ENCODE measurements at regions not wholly inside any gene's neighbourhood (a gene's known extent, or its start where the extent isn't known, plus 50 kb on each side); places are given as distances from the start of the nearest gene placed in this dataset.
A peak's percentile ranks its signal among the peaks of the same experiment; 100 is the strongest.

GRCh38 chr10:124342821-124343170 is 75.9 kb downstream of the OAT start:
- Histone ChIP-seq H3K9me3 (no peaks in the 10 kb centered on the region), H3K4me3 (no peak overlapping the region), H3K36me3 (no peaks in the 10 kb centered on the region), H3K27ac (no peak overlapping the region), H3K4me1 (peaks cover 14 to 20% of the 10 kb centered on the region in 2 donors), H3K27me3 (no peaks in the 10 kb centered on the region)
- no peak for TF ChIP-seq CTCF (IDR thresholded peaks at IDR 0.05)
- no peak for DNase-seq (ENCODE audit: low spot score in 2 of 2)
- intact Hi-C loops (cut with DNase I), result no loop called here

- Histone ChIP-seq H3K36me3 (no peaks in the 10 kb centered on the region), H3K9me3 (no peaks in the 10 kb centered on the region), H3K27ac (no peak overlapping the region), H3K4me3 (no peak overlapping the region), H3K4me1 (peaks cover 14 to 20% of the 10 kb centered on the region in 2 donors), H3K27me3 (no peaks in the 10 kb centered on the region)
- no peak for DNase-seq (ENCODE audit: low spot score in 2 of 2)
- intact Hi-C loops (cut with DNase I), result no loop called here
- no peak for TF ChIP-seq CTCF (IDR thresholded peaks at IDR 0.05)
Observed at GRCh38 chr10:124342136-124342820, 76.4 kb downstream of the OAT start.

GRCh38 chr10:124341768-124342135 is 77.0 kb downstream of the OAT start:
- no peak for DNase-seq (ENCODE audit: low spot score in 2 of 2)
- no peaks in the 10 kb centered on the region for H3K36me3 ChIP-seq
- peaks cover 14 to 20% of the 10 kb centered on the region in 2 donors for H3K4me1 ChIP-seq
- no peaks in the 10 kb centered on the region for H3K9me3 ChIP-seq
- intact Hi-C loops (cut with DNase I), result no loop called here
- H3K4me3 ChIP-seq, result no peak overlapping the region
- H3K27ac ChIP-seq, result no peak overlapping the region
- no peaks in the 10 kb centered on the region for H3K27me3 ChIP-seq
- TF ChIP-seq CTCF (IDR thresholded peaks at IDR 0.05), result no peak

GRCh38 chr10:124340033-124340760 is 78.5 kb downstream of the OAT start:
- no peak for TF ChIP-seq CTCF (IDR thresholded peaks at IDR 0.05)
- intact Hi-C loops (cut with DNase I), result no loop called here
- Histone ChIP-seq H3K36me3 (no peaks in the 10 kb centered on the region), H3K4me1 (peaks cover 14 to 20% of the 10 kb centered on the region in 2 donors), H3K9me3 (no peaks in the 10 kb centered on the region), H3K27me3 (no peaks in the 10 kb centered on the region), H3K27ac (peak overlapping the region; percentile 78 to 81), H3K4me3 (no peak overlapping the region)
- peak in 1 of 2 donors; percentile 84 for DNase-seq (ENCODE audit: low spot score in 2 of 2)

- intact Hi-C loops (cut with DNase I), result no loop called here
- H3K9me3 ChIP-seq, result no peaks in the 10 kb centered on the region
- H3K27ac ChIP-seq, result peak overlapping the region; percentile 78 to 81
- DNase-seq (ENCODE audit: low spot score in 2 of 2), result peak in 1 of 2 donors; percentile 43
- no peaks in the 10 kb centered on the region for H3K36me3 ChIP-seq
- no peak for TF ChIP-seq CTCF (IDR thresholded peaks at IDR 0.05)
- H3K27me3 ChIP-seq, result no peaks in the 10 kb centered on the region
- peaks cover 14 to 20% of the 10 kb centered on the region in 2 donors for H3K4me1 ChIP-seq
- no peak overlapping the region for H3K4me3 ChIP-seq
Observed at GRCh38 chr10:124339119-124340032, 79.3 kb downstream of the OAT start.

Measured in ascending aorta (tissue), 2 donors.